ENCODE measurements at regions not wholly inside any gene's neighbourhood (a gene's known extent, or its start where the extent isn't known, plus 50 kb on each side); places are given as distances from the start of the nearest gene placed in this dataset.
"Not testable (repeated sequence)": the region's sequence is repeated elsewhere in the genome, so short reads cannot be mapped to it uniquely, and the experiment has no call there.

DNA sequence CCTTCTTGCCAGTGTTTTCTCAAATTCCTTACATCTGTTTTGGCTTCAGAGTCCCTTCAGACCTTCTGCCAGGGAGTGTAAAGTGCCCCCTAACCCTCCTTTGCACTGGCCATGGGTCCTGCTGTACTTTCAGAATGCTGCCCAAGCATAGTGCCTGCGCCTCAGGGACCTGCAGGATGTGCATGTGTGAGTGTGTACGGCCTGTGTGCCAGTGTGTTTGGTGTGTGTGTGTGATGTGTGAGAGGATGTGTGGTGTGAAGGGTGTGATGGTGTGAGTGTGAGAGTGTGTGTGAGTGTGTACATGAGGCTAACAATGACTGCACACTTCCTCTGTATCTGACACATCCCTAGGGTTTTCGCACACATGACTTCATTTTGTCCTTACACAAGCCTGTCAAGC, 265.8 kb upstream of the RAB4A start:
- TF ChIP-seq, protein P1, sequence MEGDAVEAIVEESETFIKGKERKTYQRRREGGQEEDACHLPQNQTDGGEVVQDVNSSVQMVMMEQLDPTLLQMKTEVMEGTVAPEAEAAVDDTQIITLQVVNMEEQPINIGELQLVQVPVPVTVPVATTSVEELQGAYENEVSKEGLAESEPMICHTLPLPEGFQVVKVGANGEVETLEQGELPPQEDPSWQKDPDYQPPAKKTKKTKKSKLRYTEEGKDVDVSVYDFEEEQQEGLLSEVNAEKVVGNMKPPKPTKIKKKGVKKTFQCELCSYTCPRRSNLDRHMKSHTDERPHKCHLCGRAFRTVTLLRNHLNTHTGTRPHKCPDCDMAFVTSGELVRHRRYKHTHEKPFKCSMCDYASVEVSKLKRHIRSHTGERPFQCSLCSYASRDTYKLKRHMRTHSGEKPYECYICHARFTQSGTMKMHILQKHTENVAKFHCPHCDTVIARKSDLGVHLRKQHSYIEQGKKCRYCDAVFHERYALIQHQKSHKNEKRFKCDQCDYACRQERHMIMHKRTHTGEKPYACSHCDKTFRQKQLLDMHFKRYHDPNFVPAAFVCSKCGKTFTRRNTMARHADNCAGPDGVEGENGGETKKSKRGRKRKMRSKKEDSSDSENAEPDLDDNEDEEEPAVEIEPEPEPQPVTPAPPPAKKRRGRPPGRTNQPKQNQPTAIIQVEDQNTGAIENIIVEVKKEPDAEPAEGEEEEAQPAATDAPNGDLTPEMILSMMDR (IDR thresholded peaks at IDR 0.05; ENCODE audit: insufficient read depth, low read length, poor library complexity, severe bottlenecking), result no peak
- Histone ChIP-seq H3K27me3 (replicated peaks; ENCODE audit: control insufficient read depth, insufficient read depth, low read length) (no peaks in the 10 kb centered on the region; the same call in 1 of the 2 replicates), H3K4me3 (replicated peaks; ENCODE audit: low read depth, low read length) (no peak overlapping the region), H3K36me3 (ENCODE audit: control insufficient read depth, insufficient read depth, low read length) (no peaks in the 10 kb centered on the region)
- DNase-seq (ENCODE audit: extremely low read depth, insufficient read length), result no peak

DNA sequence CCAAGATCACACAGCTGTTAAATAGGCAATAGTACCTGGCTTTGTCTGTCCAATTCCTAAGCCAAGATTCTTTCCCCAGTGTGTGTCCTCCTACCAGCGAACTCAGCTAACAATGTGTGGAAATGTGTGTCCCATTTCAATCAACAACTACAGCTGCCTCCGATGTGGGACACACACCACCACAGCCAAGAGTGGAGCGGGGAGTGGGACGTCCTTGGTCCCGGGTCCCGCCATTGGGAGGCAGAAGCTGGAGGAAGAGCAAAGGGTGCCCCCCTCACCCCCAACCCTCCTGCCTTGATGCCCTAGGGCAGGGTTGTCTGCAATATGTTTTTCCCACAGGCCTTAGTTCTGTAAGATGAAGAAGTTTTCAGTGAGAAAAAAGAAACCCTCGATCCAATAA, 265.4 kb upstream of the RAB4A start:
- Histone ChIP-seq H3K27me3 (replicated peaks; ENCODE audit: control insufficient read depth, insufficient read depth, low read length) (no peaks in the 10 kb centered on the region; the same call in 1 of the 2 replicates), H3K36me3 (ENCODE audit: control insufficient read depth, insufficient read depth, low read length) (no peaks in the 10 kb centered on the region), H3K4me3 (replicated peaks; ENCODE audit: low read depth, low read length) (no peak overlapping the region)
- TF ChIP-seq, protein P1 (IDR thresholded peaks at IDR 0.05; ENCODE audit: insufficient read depth, low read length, poor library complexity, severe bottlenecking), result no peak
- DNase-seq (ENCODE audit: extremely low read depth, insufficient read length), result no peak

DNA sequence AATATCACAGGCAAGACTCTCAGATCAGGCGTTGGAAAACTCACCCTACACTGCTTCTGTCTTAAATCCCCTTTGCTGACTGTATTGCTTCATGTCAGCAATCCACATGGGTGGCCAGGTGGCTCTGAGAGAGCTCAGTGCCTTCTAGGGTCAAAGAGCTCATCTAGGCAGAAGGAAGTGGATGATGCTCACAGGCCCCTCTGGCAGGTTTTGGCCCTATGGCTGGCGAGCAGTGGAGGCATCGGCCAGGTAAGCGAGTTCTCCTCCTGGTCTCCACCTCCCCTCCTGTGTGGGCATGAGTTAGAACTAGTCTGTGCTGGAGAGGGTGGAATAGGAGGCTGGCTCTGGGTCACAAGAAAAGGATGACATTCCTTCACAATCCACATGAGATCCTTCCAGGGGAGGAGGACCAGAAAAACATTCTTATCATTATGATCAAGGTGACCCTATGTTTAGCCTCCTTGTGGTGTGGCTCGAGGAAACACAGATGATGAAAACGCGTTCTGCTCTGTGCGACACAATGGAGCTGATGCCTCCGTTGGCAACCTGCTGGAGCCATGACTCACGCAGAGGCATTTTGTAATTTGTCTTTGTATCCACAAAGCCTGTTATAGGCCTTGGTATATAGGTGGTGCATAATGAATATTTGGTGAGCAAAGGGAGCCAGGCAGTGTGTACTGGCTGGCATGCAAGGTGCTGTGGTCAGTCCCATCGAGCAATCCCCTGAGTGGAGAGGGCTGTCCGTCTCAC, 264.6 kb upstream of the RAB4A start:
- Histone ChIP-seq H3K27me3 (replicated peaks; ENCODE audit: control insufficient read depth, insufficient read depth, low read length) (no peaks in the 10 kb centered on the region; the same call in 1 of the 2 replicates), H3K36me3 (ENCODE audit: control insufficient read depth, insufficient read depth, low read length) (no peaks in the 10 kb centered on the region), H3K4me3 (replicated peaks; ENCODE audit: low read depth, low read length) (no peak overlapping the region)
- TF ChIP-seq, protein P1 (IDR thresholded peaks at IDR 0.05; ENCODE audit: insufficient read depth, low read length, poor library complexity, severe bottlenecking), result no peak
- DNase-seq (ENCODE audit: extremely low read depth, insufficient read length), result no peak

DNA sequence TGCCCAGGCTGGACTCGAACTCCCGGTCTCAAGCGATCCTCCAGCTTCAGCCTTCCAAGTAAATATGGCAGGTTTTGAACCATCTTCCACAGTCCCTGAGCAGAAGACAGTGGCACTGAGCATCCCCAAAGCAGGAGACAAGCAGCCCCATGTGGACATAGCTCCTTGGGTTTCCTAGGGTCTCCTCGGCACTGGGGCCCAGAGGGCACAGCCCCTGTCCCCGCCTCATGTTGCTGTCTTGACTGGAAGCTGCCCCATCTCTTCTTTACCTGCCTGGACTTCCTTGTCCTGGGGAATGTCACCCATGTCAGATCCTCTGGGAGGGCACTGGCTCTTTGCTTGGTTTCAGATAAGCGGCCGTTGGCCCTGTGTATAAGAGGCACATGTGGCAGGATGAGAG, 263.7 kb upstream of the RAB4A start:
- H3K36me3 ChIP-seq (ENCODE audit: control insufficient read depth, insufficient read depth, low read length), result no peaks in the 10 kb centered on the region
- H3K4me3 ChIP-seq (replicated peaks; ENCODE audit: low read depth, low read length), result no peak overlapping the region
- no peak for DNase-seq (ENCODE audit: extremely low read depth, insufficient read length)
- H3K27me3 ChIP-seq (replicated peaks; ENCODE audit: control insufficient read depth, insufficient read depth, low read length), result no peaks in the 10 kb centered on the region; the same call in 1 of the 2 replicates
- TF ChIP-seq, protein P1 (IDR thresholded peaks at IDR 0.05; ENCODE audit: insufficient read depth, low read length, poor library complexity, severe bottlenecking), result no peak

DNA sequence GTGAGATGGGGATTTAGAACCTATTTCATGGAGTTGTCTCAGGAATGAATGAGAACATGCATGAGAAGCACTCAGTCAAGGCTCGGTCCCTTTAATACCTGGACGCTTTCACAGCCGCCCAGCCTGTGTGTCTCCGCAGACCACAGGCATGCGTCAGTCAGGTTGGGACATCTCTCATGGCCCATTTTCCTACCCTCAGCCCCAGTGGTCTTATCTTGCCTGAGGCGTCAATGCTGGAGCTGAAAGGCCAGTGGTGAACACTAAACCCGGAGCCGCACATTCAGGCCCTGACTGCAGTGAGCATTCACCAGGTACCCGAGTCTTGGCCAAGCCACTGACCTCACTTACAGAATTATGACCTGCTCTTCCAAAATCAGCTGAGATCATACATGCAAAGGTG, 263.2 kb upstream of the RAB4A start:
- Histone ChIP-seq H3K27me3 (replicated peaks; ENCODE audit: control insufficient read depth, insufficient read depth, low read length) (no peaks in the 10 kb centered on the region; the same call in 1 of the 2 replicates), H3K4me3 (replicated peaks; ENCODE audit: low read depth, low read length) (no peak overlapping the region), H3K36me3 (ENCODE audit: control insufficient read depth, insufficient read depth, low read length) (no peaks in the 10 kb centered on the region)
- no peak for DNase-seq (ENCODE audit: extremely low read depth, insufficient read length)
- TF ChIP-seq, protein P1 (IDR thresholded peaks at IDR 0.05; ENCODE audit: insufficient read depth, low read length, poor library complexity, severe bottlenecking), result no peak

DNA sequence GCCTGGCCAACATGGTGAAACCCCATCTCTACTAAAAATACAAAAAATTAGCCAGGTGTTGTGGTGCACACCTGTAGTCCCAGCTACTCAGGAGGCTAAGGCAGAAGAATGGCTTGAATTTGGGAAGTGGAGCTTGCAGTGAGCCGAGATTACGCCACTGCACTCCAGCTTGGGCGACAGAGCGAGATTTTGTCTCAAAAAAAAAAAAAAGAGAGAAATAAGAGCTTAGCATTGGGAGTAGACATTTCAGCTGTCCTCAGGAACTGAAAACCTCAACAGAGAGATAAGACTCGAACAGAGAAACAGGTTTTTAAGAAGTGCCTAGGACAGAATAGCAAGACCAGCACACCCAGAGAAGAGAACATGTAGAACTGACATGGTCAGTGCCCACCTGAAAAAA, 262.6 kb upstream of the RAB4A start:
- H3K27me3 ChIP-seq (replicated peaks; ENCODE audit: control insufficient read depth, insufficient read depth, low read length); DNase-seq (ENCODE audit: extremely low read depth, insufficient read length); H3K4me3 ChIP-seq (replicated peaks; ENCODE audit: low read depth, low read length); H3K36me3 ChIP-seq (ENCODE audit: control insufficient read depth, insufficient read depth, low read length): not testable (repeated sequence)
